RKO (cell line): ENCODE measurements at regions not wholly inside any gene's neighbourhood (a gene's known extent, or its start where the extent isn't known, plus 50 kb on each side); places are given as distances from the start of the nearest gene placed in this dataset.
"Not testable (repeated sequence)": the region's sequence is repeated elsewhere in the genome, so short reads cannot be mapped to it uniquely, and the experiment has no call there.

Source experiments
- DNase-seq: peaks from one replicate; pipeline ENCODE4 v3.0.0-alpha.2; 2016; ENCODE audit warnings: low spot score

DNA sequence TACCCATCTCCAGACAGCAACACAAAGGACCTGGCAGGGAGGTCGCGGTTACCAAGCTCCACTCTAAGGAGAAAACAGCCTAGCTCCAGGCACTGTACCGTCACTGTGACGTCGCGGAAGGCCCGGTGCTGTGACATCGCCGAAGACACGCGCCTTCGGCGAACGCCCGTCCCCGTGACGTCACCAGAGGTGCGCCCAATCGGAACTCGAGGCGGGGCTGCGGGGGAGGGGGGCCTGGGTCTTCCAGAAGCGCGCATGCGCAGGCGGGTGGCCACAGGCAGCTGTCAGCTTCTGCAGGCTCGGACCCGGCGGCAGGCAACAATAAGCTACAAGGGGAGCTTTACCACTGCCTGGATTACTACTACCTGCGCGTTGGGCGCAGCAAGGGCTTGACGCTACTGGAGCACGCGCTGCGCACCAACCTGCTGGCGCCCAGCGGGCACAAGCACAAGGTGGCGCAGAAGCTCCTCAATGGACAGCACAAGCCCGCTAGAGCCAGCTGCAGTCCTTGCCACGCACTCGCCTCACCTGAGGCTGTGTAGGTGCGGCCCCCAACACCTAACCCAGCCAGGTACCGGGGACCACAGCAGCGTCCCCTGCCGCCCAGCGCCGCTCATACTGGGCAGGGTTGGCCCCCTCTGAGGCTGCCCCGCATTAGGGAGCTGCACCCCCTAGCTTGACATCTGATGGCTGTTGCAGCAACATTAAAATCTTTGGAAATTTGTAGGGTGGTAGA, 208.4 kb downstream of the TPST1 start:
- DNase-seq: no peak

- DNase-seq: no peak
Observed at GRCh38 chr7:66415659-66416265, 210.6 kb downstream of the TPST1 start.

GRCh38 chr7:66418537-66418936, 210.1 kb upstream of the KCTD7 start:
- DNase-seq: no peak

GRCh38 chr7:66419210-66419609, 209.5 kb upstream of the KCTD7 start:
- no peak for DNase-seq

- no peak for DNase-seq
Observed at GRCh38 chr7:66421830-66422475, 206.7 kb upstream of the KCTD7 start.

DNA sequence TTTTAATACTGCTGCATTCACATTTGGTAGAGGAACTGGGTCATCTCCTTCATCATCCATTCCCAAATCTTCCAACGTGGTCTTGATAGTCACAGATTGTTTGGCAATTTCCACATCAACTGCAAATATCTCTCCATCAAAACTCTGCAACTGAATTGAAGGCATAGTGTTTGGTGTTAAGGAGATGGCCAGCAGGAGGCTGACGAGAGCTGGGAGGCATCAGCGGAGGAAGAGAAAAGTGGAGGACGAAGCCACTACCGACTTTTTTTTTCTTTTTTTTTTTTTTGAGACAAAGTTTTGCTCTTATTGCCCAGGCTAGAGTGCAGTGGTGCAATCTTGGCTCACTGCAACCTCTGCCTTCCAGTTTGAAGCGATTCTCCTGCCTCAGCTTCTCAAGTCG, 205.0 kb upstream of the KCTD7 start:
- DNase-seq: no peak

- no peak for DNase-seq
Observed at GRCh38 chr7:66426332-66426731, 202.3 kb upstream of the KCTD7 start.

GRCh38 chr7:66426996-66427395, 201.7 kb upstream of the KCTD7 start:
- no peak for DNase-seq

- DNase-seq: no peak
Observed at GRCh38 chr7:66427956-66428355, 200.7 kb upstream of the KCTD7 start.

- DNase-seq: no peak
Observed at GRCh38 chr7:66429498-66430163, 199.1 kb upstream of the KCTD7 start.

DNA sequence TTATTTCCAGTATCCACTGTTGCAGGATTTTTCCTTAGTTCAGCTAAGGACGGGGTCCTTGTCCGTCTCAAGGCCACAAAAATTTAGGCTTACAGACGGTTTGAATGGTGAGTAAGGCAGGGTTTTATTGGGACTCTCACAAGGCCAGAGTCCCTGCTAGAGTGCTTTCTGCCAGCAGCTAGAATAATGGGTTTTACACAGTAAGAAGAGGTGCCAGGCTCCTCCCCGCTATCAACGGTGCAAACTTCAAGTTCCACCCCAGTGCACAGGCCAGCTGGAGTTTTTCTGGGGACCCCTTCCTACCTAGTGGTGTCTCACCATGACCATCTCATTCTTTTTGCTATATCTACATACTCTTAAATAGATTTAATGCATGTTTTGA, 198.5 kb upstream of the KCTD7 start:
- no peak for DNase-seq

GRCh38 chr7:66438703-66439405, 189.8 kb upstream of the KCTD7 start:
- not testable (repeated sequence) for DNase-seq

DNA sequence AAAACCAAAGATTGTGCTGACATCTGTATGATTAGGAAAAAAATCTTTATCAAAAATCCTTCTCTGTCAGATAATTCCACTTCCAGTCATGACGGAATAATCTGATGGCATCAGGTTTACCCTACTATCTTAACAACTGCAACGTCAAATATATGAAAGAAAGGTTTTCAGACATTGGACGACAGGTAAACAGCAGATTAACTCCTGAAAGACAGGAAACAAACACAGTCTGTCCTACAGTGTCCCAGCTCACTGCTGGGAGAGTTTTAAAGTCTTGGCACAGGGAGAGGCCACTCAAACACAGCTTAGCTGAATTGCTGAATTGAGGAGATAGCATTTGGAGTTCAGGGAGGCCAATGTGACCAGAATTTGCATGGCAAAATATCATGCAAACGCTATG, 186.3 kb upstream of the KCTD7 start:
- DNase-seq: no peak

DNA sequence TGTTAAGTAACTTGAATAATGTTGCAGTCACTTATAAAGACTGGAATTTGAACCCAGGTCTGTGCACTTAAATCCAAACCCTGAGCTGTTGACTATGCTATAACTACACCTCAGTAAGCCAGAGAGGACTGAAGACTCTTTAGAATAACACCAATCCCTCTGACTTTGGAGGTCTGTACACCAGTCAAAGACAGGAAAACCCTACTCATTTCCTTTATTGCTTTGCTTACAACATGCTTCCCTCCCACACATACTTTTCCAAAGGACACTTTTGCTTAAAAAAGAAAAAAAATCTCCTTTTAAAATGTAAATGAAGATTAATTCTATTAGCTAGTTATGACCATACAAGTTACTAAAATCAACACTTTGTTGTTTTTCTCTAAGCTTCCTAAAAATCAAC, 184.7 kb upstream of the KCTD7 start:
- no peak for DNase-seq

DNA sequence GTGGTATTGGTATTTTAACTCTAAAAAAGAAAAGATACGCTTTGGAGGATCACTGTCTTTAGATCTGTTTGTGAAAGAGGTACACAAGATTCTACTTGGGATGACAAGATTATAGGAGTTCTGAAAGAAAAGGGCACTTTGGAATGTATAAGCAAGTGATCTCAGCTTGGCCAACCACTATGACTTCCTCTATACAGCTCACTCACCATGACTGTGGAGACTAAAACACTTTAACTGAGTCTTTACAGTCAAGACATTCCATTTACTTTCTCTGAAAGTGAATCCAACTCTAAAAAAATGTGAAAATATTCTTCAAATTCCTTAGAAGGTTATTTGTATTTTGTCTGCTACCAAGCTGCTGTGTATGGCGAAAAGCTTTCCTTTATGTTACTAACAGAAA, 181.7 kb upstream of the KCTD7 start:
- DNase-seq: not testable (repeated sequence)

GRCh38 chr7:66450814-66451213, 177.9 kb upstream of the KCTD7 start:
- not testable (repeated sequence) for DNase-seq

- DNase-seq: not testable (repeated sequence)
Observed at GRCh38 chr7:66451713-66452112, 177.0 kb upstream of the KCTD7 start.

GRCh38 chr7:66452165-66452564, 176.5 kb upstream of the KCTD7 start:
- no peak for DNase-seq

DNA sequence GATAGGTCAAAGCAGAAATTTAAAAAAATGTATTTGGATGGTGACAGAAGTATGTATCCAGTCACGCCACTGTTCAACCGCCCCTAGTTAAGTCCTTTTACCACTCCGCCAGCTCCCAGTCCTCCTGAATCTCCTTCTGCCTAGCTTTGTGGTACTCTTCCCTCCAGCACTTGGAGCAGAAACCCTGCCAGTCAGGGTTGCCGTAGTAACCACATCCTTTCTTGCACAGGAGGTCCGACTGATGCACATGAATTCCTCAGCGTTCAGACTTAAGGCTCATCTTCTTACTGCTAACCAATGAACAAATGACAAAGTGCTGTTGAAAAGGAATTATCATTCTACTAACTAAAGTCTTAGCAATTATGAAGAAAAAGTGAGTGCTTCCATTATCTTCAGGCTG, 175.3 kb upstream of the KCTD7 start:
- DNase-seq: no peak

DNA sequence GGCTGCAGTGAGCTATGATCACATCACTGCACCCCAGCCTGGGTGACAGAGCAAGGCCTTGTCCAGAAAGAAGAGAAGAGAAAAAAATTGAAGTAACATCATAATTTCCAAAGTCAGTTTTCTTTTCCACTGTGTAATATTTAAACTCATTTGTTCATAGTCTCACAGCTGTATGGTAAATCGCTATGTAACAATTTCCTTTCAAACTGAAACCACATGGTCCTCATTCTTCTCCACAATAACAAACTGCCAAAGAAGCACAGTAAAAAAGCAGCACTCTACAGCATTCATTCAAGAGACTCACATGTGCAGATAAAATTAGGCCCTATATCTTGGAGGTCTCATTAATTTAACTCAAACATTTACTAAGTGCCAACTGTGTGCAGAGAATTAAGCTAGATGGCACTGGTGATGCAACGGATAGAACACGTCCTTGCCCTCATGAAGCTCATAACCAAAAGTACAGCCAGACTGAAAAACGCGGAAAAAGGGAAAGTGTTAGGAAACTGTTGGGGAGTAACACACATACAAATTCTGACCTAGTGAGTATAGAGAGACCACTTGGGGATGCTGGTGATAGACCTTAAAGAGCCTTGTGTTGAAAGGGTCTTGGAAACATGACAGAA, 174.0 kb upstream of the KCTD7 start:
- DNase-seq: no peak

DNA sequence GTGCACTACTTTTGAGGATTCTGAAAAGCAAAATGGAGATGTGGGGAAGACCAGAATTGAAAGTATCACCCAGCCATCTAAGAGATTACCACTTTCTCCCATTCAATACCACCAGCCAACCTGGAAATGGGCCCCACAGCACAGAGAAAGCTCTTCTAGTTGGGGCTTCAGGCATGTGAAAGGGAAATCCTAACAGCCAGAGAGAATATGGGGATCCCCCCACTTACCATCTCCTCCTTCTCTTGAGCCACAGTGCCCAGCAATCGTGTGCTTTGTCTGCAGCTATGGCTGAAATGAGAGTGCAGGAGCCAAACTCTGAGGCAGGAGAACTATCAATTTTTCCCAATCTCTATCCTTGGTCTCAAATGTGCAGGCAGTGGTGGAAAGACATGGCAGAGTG, 173.2 kb upstream of the KCTD7 start:
- DNase-seq: not testable (repeated sequence)

DNA sequence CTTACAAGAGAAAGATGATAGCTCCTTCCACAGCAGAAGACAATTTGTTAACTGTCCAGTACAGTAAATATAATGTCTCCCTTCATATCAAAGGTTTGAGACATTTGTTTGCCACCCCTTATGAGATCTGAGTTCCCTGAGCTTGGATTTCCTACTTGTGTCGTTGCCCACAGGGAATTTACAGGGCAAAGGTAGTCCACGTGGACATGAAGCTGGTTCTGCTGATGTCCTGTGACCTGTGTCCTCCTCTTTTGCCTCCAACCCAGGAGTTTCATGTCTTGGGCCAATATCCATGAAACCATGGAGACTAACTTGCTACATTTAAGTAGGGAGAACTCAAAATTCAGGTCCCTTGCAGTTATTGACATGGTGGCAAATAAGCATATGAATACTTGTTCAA, 172.2 kb upstream of the KCTD7 start:
- DNase-seq: not testable (repeated sequence)
